Neural cell (in vitro differentiated cells): ENCODE measurements at regions not wholly inside any gene's neighbourhood (a gene's known extent, or its start where the extent isn't known, plus 50 kb on each side); places are given as distances from the start of the nearest gene placed in this dataset.

Experiments used
- CTCF ChIP-seq: fragments of 450-650 bp; IDR thresholded peaks from 2 replicates; pipeline ENCODE4 v1.5.1; 2014; ENCODE audit warnings: antibody characterized with exemption, mild to moderate bottlenecking, moderate library complexity; ENCODE audit not compliant: poor library complexity, severe bottlenecking
- EP300 ChIP-seq: fragments of 450-650 bp; conservative IDR thresholded peaks from 2 replicates; pipeline ENCODE4 v1.6.1; 2014; ENCODE audit warnings: antibody characterized with exemption, mild to moderate bottlenecking, moderate library complexity; ENCODE audit not compliant: poor library complexity, severe bottlenecking
- MXI1 ChIP-seq: fragments of 450-650 bp; conservative IDR thresholded peaks from 2 replicates; pipeline ENCODE4 v1.6.1; 2014; ENCODE audit warnings: antibody characterized with exemption, mild to moderate bottlenecking; ENCODE audit not compliant: poor library complexity, severe bottlenecking
- POLR2AphosphoS5 ChIP-seq: IDR thresholded peaks from 2 replicates; pipeline ENCODE4 v1.6.1; 2012
- REST ChIP-seq: IDR thresholded peaks from 2 replicates; pipeline ENCODE4 v1.6.1; 2012; ENCODE audit warnings: borderline replicate concordance
- TAF1 ChIP-seq: IDR thresholded peaks from 2 replicates; pipeline ENCODE4 v1.6.1; 2012; ENCODE audit warnings: low read depth

GRCh38 chr17:71547904-71548303 is 572.9 kb upstream of the SOX9 start:
- TF ChIP-seq POLR2AphosphoS5: no peak
- TF ChIP-seq CTCF: no peak
- no peak for TF ChIP-seq MXI1
- TF ChIP-seq EP300: no peak
- TF ChIP-seq REST: no peak
- TF ChIP-seq TAF1: no peak
